HG02571 (cell line): ENCODE measurements at regions not wholly inside any gene's neighbourhood (a gene's known extent, or its start where the extent isn't known, plus 50 kb on each side); places are given as distances from the start of the nearest gene placed in this dataset.

ENCODE experiments used
- ATAC-seq: cut with Tn5 transposase; IDR thresholded peaks from one replicate; pipeline ENCODE4 v1.9.1; 2021; ENCODE audit warnings: mild to moderate bottlenecking, moderate library complexity; ENCODE audit not compliant: unreplicated experiment

DNA sequence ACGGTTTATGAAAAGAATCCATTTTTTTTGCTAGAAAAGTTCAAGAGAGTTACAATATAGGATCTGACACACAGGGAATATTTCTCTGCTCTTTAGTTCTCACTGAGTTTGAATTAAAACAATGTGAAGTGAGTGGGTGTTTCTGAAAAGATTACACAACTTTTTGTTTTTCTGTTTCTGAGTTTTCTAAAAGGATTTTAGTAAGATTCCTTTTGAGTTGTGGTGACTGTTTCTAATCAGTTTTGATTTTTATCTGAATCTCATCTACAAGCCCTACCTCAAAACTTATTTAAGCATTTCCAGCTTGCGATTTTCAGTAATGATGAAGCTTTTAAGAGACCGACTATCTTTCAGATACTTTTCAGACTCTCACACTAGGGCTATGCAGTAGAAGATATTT is 141.7 kb downstream of the GPAT3 start:
- no peak for ATAC-seq

DNA sequence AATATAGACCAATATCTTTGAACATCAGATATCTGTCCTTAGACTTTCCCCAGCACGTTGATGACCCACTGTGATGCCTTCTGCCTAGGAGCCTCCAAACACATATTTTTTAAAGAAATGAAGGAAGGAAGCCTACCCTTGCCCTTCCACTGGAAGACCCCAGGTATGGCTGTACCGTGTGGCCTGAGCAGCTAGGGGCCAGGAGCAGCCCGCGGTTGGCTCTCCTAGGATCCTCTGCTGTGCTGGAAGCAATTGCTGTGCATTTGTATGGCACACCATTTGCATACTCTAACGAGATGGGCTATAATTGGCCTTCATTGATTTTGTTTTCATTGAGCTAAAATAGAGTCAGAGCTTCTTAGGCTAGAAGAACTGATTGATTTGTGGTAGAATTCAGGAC is 128.8 kb downstream of the GPAT3 start:
- ATAC-seq = no peak

DNA sequence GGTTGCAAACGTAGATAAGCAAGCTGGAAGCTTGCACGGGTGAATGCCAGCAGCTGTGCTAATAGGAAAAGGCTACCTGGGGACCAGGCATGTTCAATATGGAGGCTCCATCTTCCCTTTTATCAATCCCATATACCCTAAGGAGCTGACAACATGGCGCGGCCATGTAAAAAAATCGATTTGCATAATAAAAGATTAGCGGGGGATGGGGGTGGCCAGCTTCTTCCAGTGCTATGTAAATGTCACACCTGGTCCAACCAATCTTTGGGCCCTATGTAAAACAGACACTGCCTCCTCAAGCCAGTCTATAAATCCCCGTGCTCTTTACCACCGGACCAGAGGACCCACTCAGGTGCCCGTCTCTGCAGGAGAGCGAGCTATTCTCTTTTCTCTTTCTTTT is 128.2 kb downstream of the GPAT3 start:
- ATAC-seq = no peak

DNA sequence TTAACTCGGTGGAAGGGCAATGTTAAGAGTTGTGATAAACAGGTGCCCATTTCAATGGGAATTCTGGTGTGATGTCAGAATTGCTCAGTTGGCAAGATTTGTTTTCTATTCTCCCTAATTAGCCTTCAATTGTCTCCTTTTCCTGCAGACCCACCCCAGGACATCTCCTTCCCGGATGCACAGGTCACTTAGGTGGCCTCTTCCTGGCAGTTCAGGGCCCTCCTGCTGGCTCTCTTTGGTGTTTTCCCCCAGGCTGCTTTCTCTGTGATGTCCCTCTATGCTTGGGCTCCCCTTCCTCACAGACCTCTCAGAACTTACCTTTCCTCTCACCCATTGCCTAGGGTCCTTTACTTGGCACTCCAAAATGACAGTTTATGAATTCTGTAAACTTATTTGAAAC is 126.3 kb downstream of the GPAT3 start:
- ATAC-seq = no peak

DNA sequence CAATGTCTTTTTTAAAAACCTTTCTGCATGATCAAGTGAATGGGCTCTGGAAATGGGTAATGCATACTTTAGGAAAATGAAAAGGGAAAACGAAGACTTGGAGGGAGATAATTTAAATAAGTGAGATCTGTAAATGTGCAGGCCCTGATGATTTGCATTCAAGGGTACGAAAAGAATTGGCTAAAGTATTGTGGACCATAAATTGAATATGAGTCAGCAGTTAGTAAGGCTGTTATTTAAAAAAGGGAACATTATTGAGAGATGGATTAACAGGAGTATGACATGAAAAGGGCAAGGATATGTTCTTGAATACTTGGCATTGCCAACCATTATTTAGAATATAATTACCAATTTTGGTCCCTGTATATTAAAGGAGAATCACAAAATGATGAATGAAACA is 125.5 kb downstream of the GPAT3 start:
- no peak for ATAC-seq

DNA sequence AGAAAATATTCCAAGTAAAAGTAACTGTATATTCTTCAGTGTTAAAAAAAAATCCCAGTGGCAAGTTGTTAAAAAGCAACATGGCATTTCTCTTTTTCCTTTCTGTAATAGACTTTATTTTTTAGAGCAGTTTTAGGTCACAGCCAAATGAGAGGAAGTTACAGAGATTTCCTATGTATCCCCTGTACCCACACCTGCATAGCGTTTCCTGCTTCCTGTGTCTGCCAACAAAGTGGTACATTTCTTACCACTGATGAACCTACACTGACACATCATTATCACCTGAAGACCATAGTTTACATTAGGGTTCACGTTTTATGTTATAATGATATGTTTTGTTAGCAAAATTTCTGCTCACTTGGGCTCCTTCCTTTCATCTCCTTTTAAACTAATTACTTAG is 124.7 kb downstream of the GPAT3 start:
- ATAC-seq = no peak

DNA sequence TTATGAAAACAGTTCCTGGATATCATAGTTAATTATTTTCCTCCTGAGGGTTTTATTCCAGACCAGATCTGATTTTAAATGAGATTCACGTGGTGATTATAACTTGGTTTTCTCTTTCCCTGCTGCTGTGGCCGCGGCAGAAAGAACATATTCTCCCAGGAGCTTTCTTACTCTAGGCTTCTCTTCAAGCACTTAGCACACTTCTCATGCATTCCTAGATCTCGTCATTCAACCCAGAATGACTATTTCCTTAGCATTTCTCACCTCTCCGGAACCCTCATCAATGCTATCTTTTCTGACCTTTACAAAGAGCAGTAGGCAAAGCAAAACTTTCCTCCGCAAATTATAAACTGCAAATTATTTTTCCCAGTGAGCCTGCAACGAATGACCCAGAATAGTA is 122.9 kb downstream of the GPAT3 start:
- ATAC-seq = no peak

DNA sequence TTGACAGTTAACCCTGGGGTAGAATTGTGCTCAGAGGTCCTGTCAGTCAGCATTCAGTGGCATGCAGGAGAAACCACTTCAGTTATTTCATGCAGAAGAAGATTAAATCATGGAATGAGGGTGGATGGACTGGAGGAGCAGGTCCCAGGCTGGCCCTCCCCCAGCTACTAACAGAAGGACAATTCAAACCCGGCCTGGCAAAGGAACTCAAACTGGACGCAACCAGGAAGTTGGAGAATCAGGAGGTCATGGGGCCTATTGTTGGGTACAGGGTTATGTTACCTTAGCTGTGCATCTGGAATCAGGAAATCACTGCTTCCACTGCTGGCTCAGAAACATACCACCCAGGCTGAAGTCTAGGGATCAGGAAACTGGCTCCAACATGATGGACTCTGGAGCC is 121.4 kb downstream of the GPAT3 start:
- no peak for ATAC-seq
